Gastroesophageal sphincter (tissue), 4 donors: ENCODE measurements at regions not wholly inside any gene's neighbourhood (a gene's known extent, or its start where the extent isn't known, plus 50 kb on each side); places are given as distances from the start of the nearest gene placed in this dataset.
A peak's percentile ranks its signal among the peaks of the same experiment; 100 is the strongest.

ENCODE experiments used
- ATAC-seq: fragments of 150-250 bp; one replicate; pipeline ENCODE4 v1.9.1; 2016; ENCODE audit warnings: mild to moderate bottlenecking, moderate library complexity
- H3K27ac ChIP-seq, 4 donors: fragments of 200-600 bp; sonication (generic) in 3 of 4; 1 replicate in 3 of 4; 2 replicates in 1 of 4; pipeline ENCODE4 v1.5.1; 2016 to 2019
- H3K27me3 ChIP-seq: fragments of 200-600 bp; sonication (generic); one replicate; pipeline ENCODE4 v1.5.1; 2019
- H3K36me3 ChIP-seq, 2 donors: fragments of 200-600 bp; sonication (generic); one replicate each; pipeline ENCODE4 v1.5.1; 2019; ENCODE audit warnings: control low read depth in 1 of 2
- H3K4me1 ChIP-seq, 3 donors: fragments of 200-600 bp; sonication (generic); 1 replicate in 2 of 3; 2 replicates in 1 of 3; pipeline ENCODE4 v1.5.1; 2016 to 2019; ENCODE audit warnings: control low read depth in 2 of 3
- H3K4me3 ChIP-seq, 2 donors: fragments of 200-600 bp; sonication (generic); one replicate each; pipeline ENCODE4 v1.5.1; 2019; ENCODE audit warnings: mild to moderate bottlenecking in 1 of 2, moderate library complexity in 1 of 2
- H3K9me3 ChIP-seq, 3 donors: fragments of 200-600 bp; sonication (generic); one replicate each; pipeline ENCODE4 v1.5.1; 2017 to 2019; ENCODE audit warnings: control low read depth in 2 of 3
- EP300 ChIP-seq: sonication (generic); formaldehyde crosslinking; IDR thresholded peaks from one replicate; pipeline ENCODE4 v1.6.1; 2017; ENCODE audit warnings: antibody characterized with exemption, mild to moderate bottlenecking
- POLR2A ChIP-seq, 2 donors: fragments of 450-650 bp; IDR thresholded peaks; one replicate each; pipeline ENCODE4 v1.6.1; 2017; ENCODE audit warnings: antibody characterized with exemption in 2 of 2, mild to moderate bottlenecking in 2 of 2, moderate library complexity in 1 of 2
- POLR2AphosphoS5 ChIP-seq: sonication (generic); formaldehyde crosslinking; IDR thresholded peaks from one replicate; pipeline ENCODE4 v1.6.1; 2017; ENCODE audit warnings: antibody characterized with exemption
- WGBS, 2 donors: methylation state at CpG; one replicate each; pipeline ENCODE4 v1.1.5; 2018; ENCODE audit warnings: low coverage in 1 of 2; 5-methylcytosine and 5-hydroxymethylcytosine counted together
- TF ChIP-seq, protein P1 (sequence below), 4 experiments: fragments of 200-600 bp in 2 of 4; fragments of 450-650 bp in 2 of 4; sonication (generic) in 1 of 4; IDR thresholded peaks; one replicate each; pipeline ENCODE4 v1.5.1; 2017 to 2019; ENCODE audit warnings: antibody characterized with exemption in 4 of 4, mild to moderate bottlenecking in 2 of 4, moderate library complexity in 2 of 4

- TF ChIP-seq, protein P1, sequence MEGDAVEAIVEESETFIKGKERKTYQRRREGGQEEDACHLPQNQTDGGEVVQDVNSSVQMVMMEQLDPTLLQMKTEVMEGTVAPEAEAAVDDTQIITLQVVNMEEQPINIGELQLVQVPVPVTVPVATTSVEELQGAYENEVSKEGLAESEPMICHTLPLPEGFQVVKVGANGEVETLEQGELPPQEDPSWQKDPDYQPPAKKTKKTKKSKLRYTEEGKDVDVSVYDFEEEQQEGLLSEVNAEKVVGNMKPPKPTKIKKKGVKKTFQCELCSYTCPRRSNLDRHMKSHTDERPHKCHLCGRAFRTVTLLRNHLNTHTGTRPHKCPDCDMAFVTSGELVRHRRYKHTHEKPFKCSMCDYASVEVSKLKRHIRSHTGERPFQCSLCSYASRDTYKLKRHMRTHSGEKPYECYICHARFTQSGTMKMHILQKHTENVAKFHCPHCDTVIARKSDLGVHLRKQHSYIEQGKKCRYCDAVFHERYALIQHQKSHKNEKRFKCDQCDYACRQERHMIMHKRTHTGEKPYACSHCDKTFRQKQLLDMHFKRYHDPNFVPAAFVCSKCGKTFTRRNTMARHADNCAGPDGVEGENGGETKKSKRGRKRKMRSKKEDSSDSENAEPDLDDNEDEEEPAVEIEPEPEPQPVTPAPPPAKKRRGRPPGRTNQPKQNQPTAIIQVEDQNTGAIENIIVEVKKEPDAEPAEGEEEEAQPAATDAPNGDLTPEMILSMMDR (IDR thresholded peaks at IDR 0.05), result no peak
- TF ChIP-seq POLR2AphosphoS5, result no peak
- no peak for TF ChIP-seq POLR2A (IDR thresholded peaks at IDR 0.05)
- no peak for TF ChIP-seq EP300
- 91 to 97% methylated on average over 4 of the region's 6 CpGs for WGBS, 2 donors
- Histone ChIP-seq H3K27me3 (no peaks in the 10 kb centered on the region), H3K9me3 (no peaks in the 10 kb centered on the region), H3K27ac (no peak overlapping the region), H3K36me3 (no peaks in the 10 kb centered on the region), H3K4me1 (peaks cover 0 to 26% (median 0%) of the 10 kb centered on the region in 3 donors), H3K4me3 (no peak overlapping the region)
- no peak for ATAC-seq
These were observed 68.1 kb upstream of the BCOR start for GRCh38 chrX:40165861-40166260.

GRCh38 chrX:40165206-40165605, 67.4 kb upstream of the BCOR start:
- Histone ChIP-seq H3K9me3 (no peaks in the 10 kb centered on the region), H3K27me3 (no peaks in the 10 kb centered on the region), H3K4me3 (no peak overlapping the region), H3K27ac (no peak overlapping the region), H3K36me3 (no peaks in the 10 kb centered on the region), H3K4me1 (peaks cover 0 to 21% (median 0%) of the 10 kb centered on the region in 3 donors)
- WGBS, 2 donors, result 63% methylated on average over 3 of the region's 5 CpGs; no CpG with 5 or more reads in 1 of the 2 donors
- no peak for TF ChIP-seq POLR2AphosphoS5
- no peak for TF ChIP-seq EP300
- TF ChIP-seq, protein P1 (IDR thresholded peaks at IDR 0.05), result no peak
- no peak for TF ChIP-seq POLR2A (IDR thresholded peaks at IDR 0.05)
- ATAC-seq, result no peak

GRCh38 chrX:40164751-40165150, 67.0 kb upstream of the BCOR start:
- no peaks in the 10 kb centered on the region for H3K27me3 ChIP-seq
- H3K36me3 ChIP-seq, result no peaks in the 10 kb centered on the region
- no CpG with 5 or more reads among the region's 3 CpGs for WGBS, 2 donors
- ATAC-seq, result no peak
- H3K27ac ChIP-seq, result no peak overlapping the region
- H3K4me1 ChIP-seq, result peaks cover 0 to 21% (median 0%) of the 10 kb centered on the region in 3 donors
- H3K9me3 ChIP-seq, result no peaks in the 10 kb centered on the region
- no peak overlapping the region for H3K4me3 ChIP-seq
- no peak for TF ChIP-seq POLR2A (IDR thresholded peaks at IDR 0.05)
- no peak for TF ChIP-seq POLR2AphosphoS5
- no peak for TF ChIP-seq EP300
- TF ChIP-seq, protein P1 (IDR thresholded peaks at IDR 0.05), result no peak

DNA sequence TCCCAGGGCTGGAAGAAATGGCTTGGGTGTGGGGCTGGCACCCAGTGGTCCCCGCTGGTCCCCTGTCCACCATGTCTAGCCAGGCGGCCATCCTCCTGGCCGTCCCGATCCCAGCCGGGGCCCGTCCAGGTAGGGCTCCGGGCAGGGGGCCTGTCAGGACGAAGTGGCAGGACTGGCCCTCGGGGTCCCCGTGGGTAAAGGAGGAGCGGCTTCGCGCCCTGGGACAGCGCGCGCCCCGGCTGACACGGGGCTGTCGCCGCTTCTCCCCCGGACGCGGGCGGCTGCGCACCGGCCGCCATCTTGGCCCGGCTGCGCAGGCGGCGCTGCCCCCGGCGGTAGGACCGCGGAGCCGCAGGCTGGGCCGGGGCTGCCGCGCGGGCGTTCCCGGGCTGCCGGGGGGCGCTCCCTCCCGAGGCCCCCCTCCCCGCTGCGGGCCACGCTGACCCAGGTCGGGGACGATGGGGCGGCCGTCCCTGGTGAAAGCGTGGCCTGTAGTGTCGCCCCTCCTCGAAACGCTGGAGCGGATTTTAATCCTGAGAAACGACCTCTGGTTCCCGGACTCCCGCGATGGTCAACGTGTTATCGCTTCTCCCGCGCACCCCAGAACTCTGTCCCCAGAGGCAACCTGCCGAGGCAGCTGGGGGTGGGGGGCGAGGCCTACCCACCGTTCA, 60.4 kb upstream of the BCOR start:
- Histone ChIP-seq H3K27ac (peak overlapping the region; percentile 83 to 86 (median 84)), H3K4me1 (peaks cover 0 to 30% (median 0%) of the 10 kb centered on the region in 3 donors)
- peak; percentile 71 for ATAC-seq

More for the DNA sequence above, 60.4 kb upstream of the BCOR start:
- no peak for TF ChIP-seq POLR2AphosphoS5
- TF ChIP-seq, protein P1 (IDR thresholded peaks at IDR 0.05), result peak in 3 of 4 experiments; percentile 58 to 82 (median 81)
- TF ChIP-seq POLR2A (IDR thresholded peaks at IDR 0.05), result peak; percentile 22 to 35
- Histone ChIP-seq H3K36me3 (no peaks in the 10 kb centered on the region), H3K9me3 (no peaks in the 10 kb centered on the region), H3K27me3 (no peaks in the 10 kb centered on the region), H3K4me3 (peak overlapping the region; percentile 56 to 76)
- WGBS, 2 donors, result no CpG with 5 or more reads among the region's 68 CpGs
